Mesothelial cell of epicardium (in vitro differentiated cells): ENCODE measurements at regions not wholly inside any gene's neighbourhood (a gene's known extent, or its start where the extent isn't known, plus 50 kb on each side); places are given as distances from the start of the nearest gene placed in this dataset.

Experiments used
- DNase-seq, 2 experiments: peaks; one replicate each; pipeline ENCODE4 v3.0.0; 2021; ENCODE audit warnings: low spot score in 2 of 2; ENCODE audit not compliant: unreplicated experiment in 2 of 2
- H3K27ac Mint-ChIP-seq: 2 replicates; pipeline ENCODE4 v1.8.0; 2021; ENCODE audit warnings: mixed read lengths
- H3K27me3 Mint-ChIP-seq: 2 replicates; pipeline ENCODE4 v1.8.0; 2021; ENCODE audit warnings: low read depth, mixed read lengths
- H3K36me3 Mint-ChIP-seq: 2 replicates; pipeline ENCODE4 v1.8.0; 2021; ENCODE audit warnings: mixed read lengths
- H3K4me1 Mint-ChIP-seq: 2 replicates; pipeline ENCODE4 v1.8.0; 2021; ENCODE audit warnings: mixed read lengths
- H3K4me3 Mint-ChIP-seq: 2 replicates; pipeline ENCODE4 v1.8.0; 2021; ENCODE audit warnings: mild to moderate bottlenecking, moderate library complexity, mixed read lengths
- H3K9me3 Mint-ChIP-seq: 2 replicates; pipeline ENCODE4 v1.8.0; 2021; ENCODE audit warnings: mixed read lengths
- CTCF ChIP-seq: fragments of 200-600 bp; sonication (generic); IDR thresholded peaks from one replicate; pipeline ENCODE4 v1.5.0; 2021; ENCODE audit warnings: antibody characterized with exemption; ENCODE audit not compliant: unreplicated experiment

- H3K27me3 Mint-ChIP-seq, result no peaks in the 10 kb centered on the region
- H3K36me3 Mint-ChIP-seq, result peaks cover 3% of the 10 kb centered on the region
- no peak overlapping the region for H3K27ac Mint-ChIP-seq
- peaks cover 28% of the 10 kb centered on the region for H3K4me1 Mint-ChIP-seq
- H3K9me3 Mint-ChIP-seq, result peaks cover 21% of the 10 kb centered on the region
- DNase-seq, result no peak
- TF ChIP-seq CTCF, result no peak
- H3K4me3 Mint-ChIP-seq, result no peak overlapping the region
These were observed 1519.8 kb downstream of the ARAP2 start for GRCh38 chr4:34724491-34724890.

- peak overlapping the region; percentile 24 for H3K27ac Mint-ChIP-seq
- H3K4me3 Mint-ChIP-seq, result no peak overlapping the region
- no peak for DNase-seq
- peaks cover 16% of the 10 kb centered on the region for H3K9me3 Mint-ChIP-seq
- peaks cover 10% of the 10 kb centered on the region for H3K4me1 Mint-ChIP-seq
- peaks cover 3% of the 10 kb centered on the region for H3K36me3 Mint-ChIP-seq
- no peaks in the 10 kb centered on the region for H3K27me3 Mint-ChIP-seq
- TF ChIP-seq CTCF, result no peak
These were observed 1513.2 kb downstream of the ARAP2 start for GRCh38 chr4:34731070-34731469.

- no peak for DNase-seq
- H3K27ac Mint-ChIP-seq, result no peak overlapping the region
- no peak for TF ChIP-seq CTCF
- H3K4me1 Mint-ChIP-seq, result peaks cover 10% of the 10 kb centered on the region
- no peak overlapping the region for H3K4me3 Mint-ChIP-seq
- no peaks in the 10 kb centered on the region for H3K36me3 Mint-ChIP-seq
- H3K9me3 Mint-ChIP-seq, result peaks cover 9% of the 10 kb centered on the region
- no peaks in the 10 kb centered on the region for H3K27me3 Mint-ChIP-seq
These were observed 1512.0 kb downstream of the ARAP2 start for GRCh38 chr4:34732176-34732950.

GRCh38 chr4:34733185-34733941 is 1511.0 kb downstream of the ARAP2 start:
- H3K27ac Mint-ChIP-seq, result no peak overlapping the region
- TF ChIP-seq CTCF, result no peak

GRCh38 chr4:34766935-34767334 is 1477.4 kb downstream of the ARAP2 start:
- Mint-ChIP-seq H3K4me3 (no peak overlapping the region), H3K27ac (no peak overlapping the region), H3K4me1 (peaks cover 5% of the 10 kb centered on the region), H3K36me3 (no peaks in the 10 kb centered on the region), H3K27me3 (no peaks in the 10 kb centered on the region), H3K9me3 (no peaks in the 10 kb centered on the region)
- no peak for TF ChIP-seq CTCF
- DNase-seq, result no peak

More at GRCh38 chr4:34733185-34733941, 1511.0 kb downstream of the ARAP2 start:
- H3K4me3 Mint-ChIP-seq, result no peak overlapping the region
- DNase-seq, result no peak
- H3K36me3 Mint-ChIP-seq, result no peaks in the 10 kb centered on the region
- H3K9me3 Mint-ChIP-seq, result peaks cover 4% of the 10 kb centered on the region
- H3K4me1 Mint-ChIP-seq, result peaks cover 10% of the 10 kb centered on the region
- no peaks in the 10 kb centered on the region for H3K27me3 Mint-ChIP-seq
